NCI-H82 treated with DMSO at 0.1 percent for 48 hours (cell line): ENCODE measurements at regions not wholly inside any gene's neighbourhood (a gene's known extent, or its start where the extent isn't known, plus 50 kb on each side); places are given as distances from the start of the nearest gene placed in this dataset.
"Not testable (repeated sequence)": the region's sequence is repeated elsewhere in the genome, so short reads cannot be mapped to it uniquely, and the experiment has no call there.

Experiments
- DNase-seq: peaks from one replicate; lab custom pipeline; 2025; ENCODE audit not compliant: unreplicated experiment; lab: John Stamatoyannopoulos, UW

GRCh38 chrX:42832764-42833549 lies 55.0 kb upstream of the PPP1R2C start:
- no peak for DNase-seq

GRCh38 chrX:42833550-42833940 lies 55.6 kb upstream of the PPP1R2C start:
- not testable (repeated sequence) for DNase-seq

- DNase-seq = no peak
Measured at GRCh38 chrX:42837101-42837726, 59.3 kb upstream of the PPP1R2C start.

GRCh38 chrX:42837747-42838146 lies 59.8 kb upstream of the PPP1R2C start:
- DNase-seq = no peak

- DNase-seq = no peak
Measured at GRCh38 chrX:42839632-42840031, 61.7 kb upstream of the PPP1R2C start.

GRCh38 chrX:42846741-42847140 lies 68.8 kb upstream of the PPP1R2C start:
- DNase-seq = no peak

GRCh38 chrX:42855259-42855658 lies 77.3 kb upstream of the PPP1R2C start:
- no peak for DNase-seq

- no peak for DNase-seq
Measured at GRCh38 chrX:42857766-42858165, 79.8 kb upstream of the PPP1R2C start.

GRCh38 chrX:42869011-42869410 lies 91.0 kb upstream of the PPP1R2C start:
- DNase-seq = no peak

GRCh38 chrX:42869659-42870476 lies 91.9 kb upstream of the PPP1R2C start:
- no peak for DNase-seq

GRCh38 chrX:42886519-42886918 lies 108.6 kb upstream of the PPP1R2C start:
- no peak for DNase-seq

- DNase-seq = no peak
Measured at GRCh38 chrX:42900947-42901346, 123.0 kb upstream of the PPP1R2C start.

GRCh38 chrX:42902513-42902912 lies 124.5 kb upstream of the PPP1R2C start:
- no peak for DNase-seq

- DNase-seq = no peak
Measured at GRCh38 chrX:42920752-42921151, 142.8 kb upstream of the PPP1R2C start.

- DNase-seq = no peak
Measured at GRCh38 chrX:42930071-42930470, 152.1 kb upstream of the PPP1R2C start.

GRCh38 chrX:42930951-42931350 lies 153.0 kb upstream of the PPP1R2C start:
- no peak for DNase-seq

- no peak for DNase-seq
Measured at GRCh38 chrX:42933187-42933586, 155.2 kb upstream of the PPP1R2C start.

GRCh38 chrX:42934020-42934726 lies 156.2 kb upstream of the PPP1R2C start:
- DNase-seq = no peak

- no peak for DNase-seq
Measured at GRCh38 chrX:42941671-42942070, 163.7 kb upstream of the PPP1R2C start.

GRCh38 chrX:42943051-42943974 lies 165.3 kb upstream of the PPP1R2C start:
- DNase-seq = no peak
